SU-DHL-6 (cell line): ENCODE measurements at regions not wholly inside any gene's neighbourhood (a gene's known extent, or its start where the extent isn't known, plus 50 kb on each side); places are given as distances from the start of the nearest gene placed in this dataset.

ENCODE experiments used
- H2AFZ ChIP-seq: fragments of 200-600 bp; sonication (generic); 2 replicates; pipeline ENCODE4 v1.6.1; 2014; ENCODE audit warnings: low read depth, mild to moderate bottlenecking, moderate library complexity, mixed read lengths, antibody characterized with exemption, low read length; ENCODE audit not compliant: severe bottlenecking
- H3F3A ChIP-seq: fragments of 200-600 bp; shearing (Covaris generic); 2 replicates; pipeline ENCODE4 v1.6.0; 2016; ENCODE audit warnings: antibody characterized with exemption, mild to moderate bottlenecking; ENCODE audit not compliant: insufficient read depth
- H3K27ac ChIP-seq: fragments of 200-600 bp; sonication (generic); 2 replicates; pipeline ENCODE4 v1.5.1; 2016; ENCODE audit warnings: low read depth, mild to moderate bottlenecking, low read length, moderate library complexity, mixed read lengths
- H3K27me3 ChIP-seq: fragments of 200-600 bp; sonication (generic), shearing (Covaris generic); 2 replicates; pipeline ENCODE4 v1.6.0; 2014; ENCODE audit warnings: mild to moderate bottlenecking, low read length
- H3K36me3 ChIP-seq: fragments of 200-600 bp; sonication (generic); 2 replicates; pipeline ENCODE4 v1.6.1; 2014; ENCODE audit warnings: mild to moderate bottlenecking, low read length, mixed read lengths
- H3K4me2 ChIP-seq: fragments of 300-600, 200-600 bp; shearing (Covaris generic), sonication (generic); 2 replicates; pipeline ENCODE4 v1.6.0; 2014; ENCODE audit warnings: low read length, low read depth, mild to moderate bottlenecking; ENCODE audit not compliant: poor library complexity, severe bottlenecking
- H3K4me3 ChIP-seq: fragments of 200-600 bp; sonication (generic); 2 replicates; pipeline ENCODE4 v1.5.1; 2014; ENCODE audit warnings: antibody characterized with exemption, low read length, mild to moderate bottlenecking, mixed read lengths; ENCODE audit not compliant: insufficient read depth, poor library complexity, severe bottlenecking
- H3K79me2 ChIP-seq: fragments of 200-600 bp; sonication (generic); 2 replicates; pipeline ENCODE4 v1.6.1; 2014; ENCODE audit warnings: mild to moderate bottlenecking, low read length, moderate library complexity; ENCODE audit not compliant: insufficient read depth
- H3K9ac ChIP-seq: fragments of 200-600 bp; sonication (generic); 2 replicates; pipeline ENCODE4 v1.7.0; 2014; ENCODE audit warnings: mild to moderate bottlenecking, low read length
- H3K9me2 ChIP-seq: fragments of 200-600 bp; sonication (generic); replicated peaks from 2 replicates; pipeline ENCODE4 v1.6.1; 2014; ENCODE audit warnings: low read length; ENCODE audit not compliant: insufficient read depth
- H3K9me3 ChIP-seq: fragments of 200-600 bp; sonication (generic); 2 replicates; pipeline ENCODE4 v1.6.1; 2014; ENCODE audit warnings: low read length, mixed read lengths; ENCODE audit not compliant: insufficient read depth
- H4K20me1 ChIP-seq: fragments of 200-600 bp; sonication (generic); 2 replicates; pipeline ENCODE4 v1.6.1; 2014; ENCODE audit warnings: low read depth, mild to moderate bottlenecking, antibody characterized with exemption, low read length, moderate library complexity, mixed read lengths
- EZH2phosphoT487 ChIP-seq: fragments of 200-600 bp; sonication (generic), shearing (Covaris generic); conservative IDR thresholded peaks from 2 replicates; pipeline ENCODE4 v1.6.1; 2018; ENCODE audit warnings: mild to moderate bottlenecking, antibody characterized with exemption, low read length, moderate library complexity, mixed read lengths
- TF ChIP-seq, protein P1 (sequence below): fragments of 200-600 bp; sonication (generic); IDR thresholded peaks from one replicate; pipeline ENCODE4 v1.5.1; 2017; ENCODE audit warnings: antibody characterized with exemption, mild to moderate bottlenecking, low read length, moderate library complexity; ENCODE audit not compliant: insufficient read depth, poor library complexity, severe bottlenecking

DNA sequence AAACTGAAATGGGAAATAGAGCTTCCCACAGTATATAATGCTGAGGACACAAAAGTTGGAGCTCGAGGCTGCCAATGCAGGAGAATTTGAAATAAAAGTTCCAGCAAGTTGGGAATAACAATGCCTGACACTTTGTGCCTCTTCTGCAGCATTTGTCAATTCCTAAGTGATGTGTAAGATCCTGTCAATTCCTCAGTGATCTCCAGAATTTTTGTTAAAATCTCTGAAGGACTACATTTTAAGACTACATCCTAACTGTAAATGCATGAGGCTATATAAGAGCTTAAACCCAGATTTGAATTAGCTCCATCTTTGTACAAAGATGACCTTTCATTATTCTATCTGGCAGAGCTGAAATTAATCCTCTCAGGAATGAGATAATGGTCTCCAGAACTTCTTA, 208.2 kb downstream of the COL12A1 start:
- H3K79me2 ChIP-seq: no peaks in the 10 kb centered on the region
- no peak overlapping the region for H3K27ac ChIP-seq
- TF ChIP-seq, protein P1, sequence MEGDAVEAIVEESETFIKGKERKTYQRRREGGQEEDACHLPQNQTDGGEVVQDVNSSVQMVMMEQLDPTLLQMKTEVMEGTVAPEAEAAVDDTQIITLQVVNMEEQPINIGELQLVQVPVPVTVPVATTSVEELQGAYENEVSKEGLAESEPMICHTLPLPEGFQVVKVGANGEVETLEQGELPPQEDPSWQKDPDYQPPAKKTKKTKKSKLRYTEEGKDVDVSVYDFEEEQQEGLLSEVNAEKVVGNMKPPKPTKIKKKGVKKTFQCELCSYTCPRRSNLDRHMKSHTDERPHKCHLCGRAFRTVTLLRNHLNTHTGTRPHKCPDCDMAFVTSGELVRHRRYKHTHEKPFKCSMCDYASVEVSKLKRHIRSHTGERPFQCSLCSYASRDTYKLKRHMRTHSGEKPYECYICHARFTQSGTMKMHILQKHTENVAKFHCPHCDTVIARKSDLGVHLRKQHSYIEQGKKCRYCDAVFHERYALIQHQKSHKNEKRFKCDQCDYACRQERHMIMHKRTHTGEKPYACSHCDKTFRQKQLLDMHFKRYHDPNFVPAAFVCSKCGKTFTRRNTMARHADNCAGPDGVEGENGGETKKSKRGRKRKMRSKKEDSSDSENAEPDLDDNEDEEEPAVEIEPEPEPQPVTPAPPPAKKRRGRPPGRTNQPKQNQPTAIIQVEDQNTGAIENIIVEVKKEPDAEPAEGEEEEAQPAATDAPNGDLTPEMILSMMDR: no peak
- TF ChIP-seq EZH2phosphoT487: no peak
- no peak overlapping the region for H2AFZ ChIP-seq
- no peaks in the 10 kb centered on the region for H3K9me3 ChIP-seq
- H3K4me2 ChIP-seq: no peak overlapping the region
- no peak overlapping the region for H3K4me3 ChIP-seq
- no peaks in the 10 kb centered on the region for H3K36me3 ChIP-seq
- no peaks in the 10 kb centered on the region for H4K20me1 ChIP-seq
- H3K27me3 ChIP-seq: no peaks in the 10 kb centered on the region
- H3K9me2 ChIP-seq: no peaks in the 10 kb centered on the region
- no peaks in the 10 kb centered on the region for H3F3A ChIP-seq
- H3K9ac ChIP-seq: no peak overlapping the region

DNA sequence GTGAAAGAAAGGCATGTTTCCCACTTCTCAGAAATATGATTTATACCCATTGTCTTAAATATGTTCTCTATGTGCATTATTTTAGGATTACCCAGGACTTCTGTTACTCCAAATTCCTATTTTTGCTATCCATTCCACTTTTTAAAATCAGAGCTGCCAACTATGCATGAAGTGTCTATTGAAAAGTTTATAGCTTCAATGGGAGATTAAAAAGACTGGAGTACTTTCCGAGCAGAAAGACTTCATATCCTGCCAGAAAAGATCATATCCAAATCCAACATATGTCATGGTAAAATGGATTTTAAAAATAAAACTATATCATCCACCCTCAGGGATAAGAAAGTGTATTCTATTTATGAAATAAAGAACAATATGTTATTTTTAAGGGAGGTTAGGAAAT, 212.7 kb downstream of the COL12A1 start:
- Histone ChIP-seq H4K20me1 (no peaks in the 10 kb centered on the region), H3F3A (no peaks in the 10 kb centered on the region), H3K9ac (no peak overlapping the region), H3K27ac (no peak overlapping the region), H3K9me2 (no peaks in the 10 kb centered on the region), H3K4me2 (no peak overlapping the region), H3K36me3 (no peaks in the 10 kb centered on the region), H3K79me2 (no peaks in the 10 kb centered on the region), H3K27me3 (no peaks in the 10 kb centered on the region), H3K4me3 (no peak overlapping the region), H3K9me3 (no peaks in the 10 kb centered on the region), H2AFZ (no peak overlapping the region)
- TF ChIP-seq EZH2phosphoT487: no peak
- TF ChIP-seq, protein P1: no peak

DNA sequence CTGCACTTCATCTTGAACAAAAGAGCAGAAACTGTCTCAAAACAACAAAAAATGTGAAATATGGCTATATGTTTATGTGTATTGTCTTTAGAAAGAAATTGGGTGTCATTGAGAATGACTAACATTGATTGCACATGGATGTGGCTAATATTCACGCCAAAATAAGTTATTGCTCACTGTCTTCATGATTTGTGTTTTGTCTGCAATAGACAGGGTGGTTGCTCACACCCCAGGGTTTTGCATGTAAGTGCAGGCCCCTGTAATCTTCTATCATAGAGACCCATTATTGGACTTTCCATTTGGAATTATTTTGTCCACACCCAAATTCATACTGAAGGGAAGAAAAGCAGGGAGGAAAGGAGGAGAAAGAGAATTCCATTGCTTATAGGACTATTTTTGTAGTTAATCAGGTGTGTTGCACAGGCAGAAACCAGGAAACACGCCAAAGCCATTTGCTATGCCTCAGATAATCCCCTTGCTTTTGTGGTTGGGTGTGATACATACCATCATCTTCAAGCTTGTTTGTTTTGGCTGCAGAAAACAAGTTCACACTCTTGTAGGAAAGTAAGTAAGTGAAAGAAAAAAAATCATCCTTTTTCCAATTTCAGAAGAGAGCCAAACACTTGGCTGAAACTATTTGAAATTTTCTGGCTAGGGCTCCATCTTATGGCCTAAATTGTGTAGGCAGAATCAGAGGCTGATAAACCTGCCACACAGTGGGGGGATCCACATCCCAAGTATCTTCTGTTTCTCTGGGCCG, 214.1 kb downstream of the COL12A1 start:
- H3K79me2 ChIP-seq: no peaks in the 10 kb centered on the region
- no peak overlapping the region for H3K9ac ChIP-seq
- no peak overlapping the region for H3K4me2 ChIP-seq
- no peak overlapping the region for H2AFZ ChIP-seq
- H3K27ac ChIP-seq: no peak overlapping the region
- no peak overlapping the region for H3K4me3 ChIP-seq
- no peaks in the 10 kb centered on the region for H3F3A ChIP-seq
- no peaks in the 10 kb centered on the region for H3K36me3 ChIP-seq
- H3K9me3 ChIP-seq: no peaks in the 10 kb centered on the region
- H3K9me2 ChIP-seq: no peaks in the 10 kb centered on the region
- no peaks in the 10 kb centered on the region for H4K20me1 ChIP-seq
- no peaks in the 10 kb centered on the region for H3K27me3 ChIP-seq
- no peak for TF ChIP-seq EZH2phosphoT487
- TF ChIP-seq, protein P1: no peak
